ENCODE measurements at regions not wholly inside any gene's neighbourhood (a gene's known extent, or its start where the extent isn't known, plus 50 kb on each side); places are given as distances from the start of the nearest gene placed in this dataset.

- TF ChIP-seq RNF2 (conservative IDR thresholded peaks at IDR 0.05; ENCODE audit: low read depth) (no peak), ZFX (CRISPR knock-in tag; IDR thresholded peaks at IDR 0.05; ENCODE audit: low read depth) (no peak), IRX3 (CRISPR knock-in tag; IDR thresholded peaks at IDR 0.05; ENCODE audit: borderline replicate concordance, low read depth) (no peak), ZNF337 (CRISPR knock-in tag; IDR thresholded peaks at IDR 0.05; ENCODE audit: borderline replicate concordance, low read depth) (no peak), SOX6 (IDR thresholded peaks at IDR 0.05) (no peak), SOX6 (CRISPR knock-in tag; IDR thresholded peaks at IDR 0.05) (no peak), ZNF263 (CRISPR knock-in tag; IDR thresholded peaks at IDR 0.05) (no peak)
Observed at GRCh38 chr5:120386981-120387380, 77.1 kb upstream of the PRR16 start (continued).

- Histone ChIP-seq H3K4me1 (ENCODE audit: insufficient read depth, low read length) (no peaks in the 10 kb centered on the region), H2AFZ (ENCODE audit: low read length) (no peak overlapping the region), H3K36me3 (replicated peaks in 1 of 2; ENCODE audit: control insufficient read depth in 1 of 2, insufficient read depth in 2 of 2, low read length in 2 of 2) (no peaks in the 10 kb centered on the region), H3K4me2 (ENCODE audit: low read depth, low read length) (no peak overlapping the region), H3K9ac (ENCODE audit: insufficient read depth, low read depth, low read length) (no peak overlapping the region), H3K27me3 (ENCODE audit: control insufficient read depth in 1 of 2, insufficient read depth in 2 of 2, low read length in 2 of 2) (no peaks in the 10 kb centered on the region), H4K20me1 (ENCODE audit: insufficient read depth, low read length) (no peaks in the 10 kb centered on the region), H3K27ac (ENCODE audit: extremely low read length, insufficient read depth, low read length) (no peak overlapping the region), H3K79me2 (ENCODE audit: insufficient read depth, low read length) (no peaks in the 10 kb centered on the region), H3K4me3 (replicated peaks in 1 of 3; ENCODE audit: insufficient read depth in 1 of 3, low read depth in 2 of 3, low read length in 3 of 3) (no peak overlapping the region), H3K9me3 (ENCODE audit: low read length) (no peaks in the 10 kb centered on the region)
- CTCF ChIA-PET (ENCODE audit: low intra/inter-chr PET ratio, low total read pairs), result no interaction called here
- DNase-seq (ENCODE audit: low spot score), result no peak
- in situ Hi-C loops (cut with HindIII; ENCODE audit: extremely low pct_ligation_motif_present, low pct_unique_long_range_greater_than_20kb), result no loop called here
- WGBS (ENCODE audit: low lambda C conversion rate), result 3% methylated on average over 1 of the region's 1 CpG
- POLR2A ChIA-PET, result no interaction called here
- no peak for ATAC-seq
- intact Hi-C loops (cut with micrococcal nuclease; ENCODE audit: unreplicated experiment), result no loop called here
- BruUV-seq (replicated peaks), result no TSS peak
- no peak for FAIRE-seq
- TF ChIP-seq ZNF609 (CRISPR knock-in tag; IDR thresholded peaks at IDR 0.05; ENCODE audit: borderline replicate concordance) (no peak), ZNF253 (CRISPR knock-in tag; IDR thresholded peaks at IDR 0.05; ENCODE audit: borderline replicate concordance) (no peak), TBX2 (CRISPR knock-in tag; IDR thresholded peaks at IDR 0.05; ENCODE audit: borderline replicate concordance) (no peak)
- TF ChIP-seq, protein P1, sequence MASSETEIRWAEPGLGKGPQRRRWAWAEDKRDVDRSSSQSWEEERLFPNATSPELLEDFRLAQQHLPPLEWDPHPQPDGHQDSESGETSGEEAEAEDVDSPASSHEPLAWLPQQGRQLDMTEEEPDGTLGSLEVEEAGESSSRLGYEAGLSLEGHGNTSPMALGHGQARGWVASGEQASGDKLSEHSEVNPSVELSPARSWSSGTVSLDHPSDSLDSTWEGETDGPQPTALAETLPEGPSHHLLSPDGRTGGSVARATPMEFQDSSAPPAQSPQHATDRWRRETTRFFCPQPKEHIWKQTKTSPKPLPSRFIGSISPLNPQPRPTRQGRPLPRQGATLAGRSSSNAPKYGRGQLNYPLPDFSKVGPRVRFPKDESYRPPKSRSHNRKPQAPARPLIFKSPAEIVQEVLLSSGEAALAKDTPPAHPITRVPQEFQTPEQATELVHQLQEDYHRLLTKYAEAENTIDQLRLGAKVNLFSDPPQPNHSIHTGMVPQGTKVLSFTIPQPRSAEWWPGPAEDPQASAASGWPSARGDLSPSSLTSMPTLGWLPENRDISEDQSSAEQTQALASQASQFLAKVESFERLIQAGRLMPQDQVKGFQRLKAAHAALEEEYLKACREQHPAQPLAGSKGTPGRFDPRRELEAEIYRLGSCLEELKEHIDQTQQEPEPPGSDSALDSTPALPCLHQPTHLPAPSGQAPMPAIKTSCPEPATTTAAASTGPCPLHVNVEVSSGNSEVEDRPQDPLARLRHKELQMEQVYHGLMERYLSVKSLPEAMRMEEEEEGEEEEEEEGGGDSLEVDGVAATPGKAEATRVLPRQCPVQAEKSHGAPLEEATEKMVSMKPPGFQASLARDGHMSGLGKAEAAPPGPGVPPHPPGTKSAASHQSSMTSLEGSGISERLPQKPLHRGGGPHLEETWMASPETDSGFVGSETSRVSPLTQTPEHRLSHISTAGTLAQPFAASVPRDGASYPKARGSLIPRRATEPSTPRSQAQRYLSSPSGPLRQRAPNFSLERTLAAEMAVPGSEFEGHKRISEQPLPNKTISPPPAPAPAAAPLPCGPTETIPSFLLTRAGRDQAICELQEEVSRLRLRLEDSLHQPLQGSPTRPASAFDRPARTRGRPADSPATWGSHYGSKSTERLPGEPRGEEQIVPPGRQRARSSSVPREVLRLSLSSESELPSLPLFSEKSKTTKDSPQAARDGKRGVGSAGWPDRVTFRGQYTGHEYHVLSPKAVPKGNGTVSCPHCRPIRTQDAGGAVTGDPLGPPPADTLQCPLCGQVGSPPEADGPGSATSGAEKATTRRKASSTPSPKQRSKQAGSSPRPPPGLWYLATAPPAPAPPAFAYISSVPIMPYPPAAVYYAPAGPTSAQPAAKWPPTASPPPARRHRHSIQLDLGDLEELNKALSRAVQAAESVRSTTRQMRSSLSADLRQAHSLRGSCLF (CRISPR knock-in tag; IDR thresholded peaks at IDR 0.05; ENCODE audit: borderline replicate concordance), result no peak
- TF ChIP-seq, protein P2, sequence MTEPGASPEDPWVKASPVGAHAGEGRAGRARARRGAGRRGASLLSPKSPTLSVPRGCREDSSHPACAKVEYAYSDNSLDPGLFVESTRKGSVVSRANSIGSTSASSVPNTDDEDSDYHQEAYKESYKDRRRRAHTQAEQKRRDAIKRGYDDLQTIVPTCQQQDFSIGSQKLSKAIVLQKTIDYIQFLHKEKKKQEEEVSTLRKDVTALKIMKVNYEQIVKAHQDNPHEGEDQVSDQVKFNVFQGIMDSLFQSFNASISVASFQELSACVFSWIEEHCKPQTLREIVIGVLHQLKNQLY (CRISPR knock-in tag; IDR thresholded peaks at IDR 0.05), result no peak
Observed at GRCh38 chr5:120388016-120388781, 75.9 kb upstream of the PRR16 start.

Data from HepG2 (cell line).